Trophoblast cell (in vitro differentiated cells and primary cell): ENCODE measurements at regions not wholly inside any gene's neighbourhood (a gene's known extent, or its start where the extent isn't known, plus 50 kb on each side); places are given as distances from the start of the nearest gene placed in this dataset.

Source experiments
- DNase-seq, 2 donors: peaks; one replicate each; pipeline ENCODE4 v3.0.0-alpha.2; 2016
- H2AFZ ChIP-seq: 2 replicates; pipeline ENCODE4 v1.6.1; 2013; ENCODE audit warnings: low read length, moderate library complexity, mild to moderate bottlenecking; ENCODE audit not compliant: insufficient read depth, poor library complexity
- H2AK5ac ChIP-seq: 2 replicates; pipeline ENCODE4 v1.6.1; 2013; ENCODE audit warnings: mild to moderate bottlenecking, low read length
- H2BK120ac ChIP-seq: 2 replicates; pipeline ENCODE4 v1.6.1; 2013; ENCODE audit warnings: low read length, mild to moderate bottlenecking, moderate library complexity; ENCODE audit not compliant: insufficient read depth, poor library complexity
- H2BK12ac ChIP-seq: 2 replicates; pipeline ENCODE4 v1.6.1; 2013; ENCODE audit warnings: mild to moderate bottlenecking, low read length, moderate library complexity
- H2BK5ac ChIP-seq: 2 replicates; pipeline ENCODE4 v1.6.1; 2013; ENCODE audit warnings: low read length, low read depth, moderate library complexity, mild to moderate bottlenecking; ENCODE audit not compliant: poor library complexity
- H3K14ac ChIP-seq: 2 replicates; pipeline ENCODE4 v1.6.1; 2013; ENCODE audit warnings: mild to moderate bottlenecking, low read length
- H3K18ac ChIP-seq: 2 replicates; pipeline ENCODE4 v1.6.1; 2013; ENCODE audit warnings: mild to moderate bottlenecking, low read length
- H3K23ac ChIP-seq: 2 replicates; pipeline ENCODE4 v1.6.1; 2013; ENCODE audit warnings: low read length
- H3K27ac ChIP-seq: 2 replicates; pipeline ENCODE4 v1.5.1; 2013; ENCODE audit warnings: low read depth, mild to moderate bottlenecking, inconsistent platforms, low read length, moderate library complexity
- H3K27me3 ChIP-seq: 2 replicates; pipeline ENCODE4 v1.6.1; 2013; ENCODE audit warnings: inconsistent platforms, mild to moderate bottlenecking, low read length, moderate library complexity; ENCODE audit not compliant: insufficient read depth
- H3K36me3 ChIP-seq, 2 experiments: 1 replicate in 1 of 2; 2 replicates in 1 of 2; pipeline ENCODE4 v1.6.1; 2013; ENCODE audit warnings: low read length in 2 of 2, mild to moderate bottlenecking in 2 of 2, moderate library complexity in 1 of 2; ENCODE audit not compliant: insufficient read depth in 2 of 2, control insufficient read depth in 1 of 2
- H3K4ac ChIP-seq: 2 replicates; pipeline ENCODE4 v1.6.1; 2013; ENCODE audit warnings: low read depth, mild to moderate bottlenecking, low read length, moderate library complexity
- H3K4me1 ChIP-seq, 2 experiments: 1 replicate in 1 of 2; 2 replicates in 1 of 2; pipeline ENCODE4 v1.6.1; 2013; ENCODE audit warnings: low read length in 2 of 2, mild to moderate bottlenecking in 2 of 2, moderate library complexity in 1 of 2; ENCODE audit not compliant: insufficient read depth in 2 of 2, control insufficient read depth in 1 of 2
- H3K4me2 ChIP-seq: 2 replicates; pipeline ENCODE4 v1.6.1; 2013; ENCODE audit warnings: inconsistent platforms, mild to moderate bottlenecking, low read length, moderate library complexity
- H3K4me3 ChIP-seq: 2 replicates; pipeline ENCODE4 v1.5.1; 2013; ENCODE audit warnings: mild to moderate bottlenecking, low read depth, low read length, inconsistent platforms
- H3K79me1 ChIP-seq: one replicate; pipeline ENCODE4 v1.6.1; 2013; ENCODE audit warnings: low read length
- H3K79me2 ChIP-seq: 2 replicates; pipeline ENCODE4 v1.6.1; 2013; ENCODE audit warnings: low read length, mild to moderate bottlenecking; ENCODE audit not compliant: control insufficient read depth, insufficient read depth, poor library complexity
- H3K9ac ChIP-seq: 2 replicates; pipeline ENCODE4 v1.6.1; 2013; ENCODE audit warnings: mild to moderate bottlenecking, low read length
- H3K9me3 ChIP-seq: 2 replicates; pipeline ENCODE4 v1.6.1; 2013; ENCODE audit warnings: low read depth, mild to moderate bottlenecking, control low read depth, inconsistent platforms, low read length; ENCODE audit not compliant: insufficient read depth
- H4K12ac ChIP-seq: 2 replicates; pipeline ENCODE4 v1.6.1; 2013; ENCODE audit warnings: low read depth, mild to moderate bottlenecking, low read length, moderate library complexity
- H4K8ac ChIP-seq: 2 replicates; pipeline ENCODE4 v1.6.1; 2013; ENCODE audit warnings: low read depth, mild to moderate bottlenecking, low read length, moderate library complexity
- H4K91ac ChIP-seq: one replicate; pipeline ENCODE4 v1.6.1; 2013; ENCODE audit warnings: low read depth, mild to moderate bottlenecking, low read length, moderate library complexity
- WGBS: extraction: QIAGEN DNeasy Blood & Tissue Kit; methylation state at CpG from one replicate; pipeline ENCODE4 v1.1.7; 2013; ENCODE audit warnings: missing lambda C conversion rate; ENCODE audit not compliant: insufficient read length, insufficient coverage; ENCODE audit errors: extremely low coverage; 5-methylcytosine and 5-hydroxymethylcytosine counted together

GRCh38 chr3:103308921-103309320 is 874.1 kb downstream of the ZPLD1 start:
- no peak for DNase-seq
- Histone ChIP-seq H3K23ac (no peak overlapping the region), H3K4ac (no peak overlapping the region), H4K91ac (no peak overlapping the region), H3K4me3 (no peak overlapping the region), H4K12ac (no peak overlapping the region), H3K4me2 (no peak overlapping the region), H4K8ac (no peak overlapping the region), H2AK5ac (no peak overlapping the region), H3K14ac (no peak overlapping the region), H3K18ac (no peak overlapping the region), H3K79me2 (no peaks in the 10 kb centered on the region), H3K27ac (no peak overlapping the region), H3K9ac (no peak overlapping the region), H2BK12ac (no peak overlapping the region), H3K27me3 (no peaks in the 10 kb centered on the region), H3K4me1 (no peaks in the 10 kb centered on the region), H2AFZ (no peak overlapping the region), H2BK5ac (no peak overlapping the region), H3K9me3 (no peaks in the 10 kb centered on the region), H3K79me1 (no peaks in the 10 kb centered on the region), H3K36me3 (no peaks in the 10 kb centered on the region), H2BK120ac (no peak overlapping the region)
- no CpG with 5 or more reads among the region's 1 CpG for WGBS

- Histone ChIP-seq H3K79me1 (no peaks in the 10 kb centered on the region), H3K4ac (no peak overlapping the region), H4K12ac (no peak overlapping the region)
Measured at GRCh38 chr3:103319912-103320311, 885.1 kb downstream of the ZPLD1 start.

GRCh38 chr3:103337179-103337845 is 902.5 kb downstream of the ZPLD1 start:
- no peak overlapping the region for H2BK5ac ChIP-seq
- H3K4me2 ChIP-seq: no peak overlapping the region
- no peaks in the 10 kb centered on the region for H3K36me3 ChIP-seq
- no peaks in the 10 kb centered on the region for H3K79me1 ChIP-seq
- no peak overlapping the region for H2BK12ac ChIP-seq
- no peak overlapping the region for H3K27ac ChIP-seq
- H3K9me3 ChIP-seq: no peaks in the 10 kb centered on the region
- no peak overlapping the region for H3K18ac ChIP-seq
- H3K9ac ChIP-seq: no peak overlapping the region
- no peak overlapping the region for H2AFZ ChIP-seq
- no peak overlapping the region for H2BK120ac ChIP-seq
- no peak overlapping the region for H4K8ac ChIP-seq
- no peak overlapping the region for H3K4ac ChIP-seq
- no peak overlapping the region for H4K12ac ChIP-seq
- DNase-seq: no peak
- H3K79me2 ChIP-seq: no peaks in the 10 kb centered on the region
- no peak overlapping the region for H3K14ac ChIP-seq
- no peaks in the 10 kb centered on the region for H3K27me3 ChIP-seq
- H3K4me3 ChIP-seq: no peak overlapping the region
- no peaks in the 10 kb centered on the region for H3K4me1 ChIP-seq
- no peak overlapping the region for H2AK5ac ChIP-seq
- no peak overlapping the region for H4K91ac ChIP-seq
- WGBS: no CpG with 5 or more reads among the region's 2 CpGs
- no peak overlapping the region for H3K23ac ChIP-seq

More at GRCh38 chr3:103319912-103320311, 885.1 kb downstream of the ZPLD1 start:
- Histone ChIP-seq H3K18ac (no peak overlapping the region), H4K91ac (no peak overlapping the region), H2AFZ (no peak overlapping the region), H2BK120ac (no peak overlapping the region), H3K23ac (no peak overlapping the region), H3K27me3 (no peaks in the 10 kb centered on the region), H3K9ac (no peak overlapping the region), H3K14ac (no peak overlapping the region), H3K79me2 (no peaks in the 10 kb centered on the region), H4K8ac (no peak overlapping the region), H3K4me2 (no peak overlapping the region), H3K9me3 (no peaks in the 10 kb centered on the region), H2BK12ac (no peak overlapping the region), H2BK5ac (no peak overlapping the region), H3K27ac (no peak overlapping the region), H3K4me3 (no peak overlapping the region), H2AK5ac (no peak overlapping the region), H3K4me1 (no peaks in the 10 kb centered on the region), H3K36me3 (no peaks in the 10 kb centered on the region)
- DNase-seq: no peak
- WGBS: no CpG with 5 or more reads among the region's 2 CpGs

- Histone ChIP-seq H3K9ac (no peak overlapping the region), H2AFZ (no peak overlapping the region)
- no CpG with 5 or more reads among the region's 4 CpGs for WGBS
Measured at GRCh38 chr3:103341078-103341606, 906.3 kb downstream of the ZPLD1 start.

More at GRCh38 chr3:103341078-103341606, 906.3 kb downstream of the ZPLD1 start:
- DNase-seq: no peak
- Histone ChIP-seq H3K14ac (no peak overlapping the region), H3K79me1 (no peaks in the 10 kb centered on the region), H4K12ac (no peak overlapping the region), H4K91ac (no peak overlapping the region), H3K36me3 (no peaks in the 10 kb centered on the region), H3K27ac (no peak overlapping the region), H3K27me3 (no peaks in the 10 kb centered on the region), H4K8ac (no peak overlapping the region), H3K4ac (no peak overlapping the region), H3K23ac (no peak overlapping the region), H3K18ac (no peak overlapping the region), H2BK120ac (no peak overlapping the region), H2BK5ac (no peak overlapping the region), H2BK12ac (no peak overlapping the region), H3K79me2 (no peaks in the 10 kb centered on the region), H3K9me3 (no peaks in the 10 kb centered on the region), H3K4me1 (no peaks in the 10 kb centered on the region), H3K4me3 (no peak overlapping the region), H2AK5ac (no peak overlapping the region), H3K4me2 (no peak overlapping the region)
